GM12875 (cell line): ENCODE measurements at regions not wholly inside any gene's neighbourhood (a gene's known extent, or its start where the extent isn't known, plus 50 kb on each side); places are given as distances from the start of the nearest gene placed in this dataset.
"Not testable (repeated sequence)": the region's sequence is repeated elsewhere in the genome, so short reads cannot be mapped to it uniquely, and the experiment has no call there.

Source experiments
- H3K4me3 ChIP-seq: one replicate; pipeline ENCODE4 v1.5.1; 2011; ENCODE audit warnings: low read depth, low read length, control low read depth
- TF ChIP-seq, protein P1 (sequence below): IDR thresholded peaks from 2 replicates; pipeline ENCODE4 v1.5.1; 2011; ENCODE audit warnings: low read depth, mild to moderate bottlenecking, control low read depth, inconsistent platforms, low read length, moderate library complexity, borderline replicate concordance; ENCODE audit not compliant: insufficient read depth

DNA sequence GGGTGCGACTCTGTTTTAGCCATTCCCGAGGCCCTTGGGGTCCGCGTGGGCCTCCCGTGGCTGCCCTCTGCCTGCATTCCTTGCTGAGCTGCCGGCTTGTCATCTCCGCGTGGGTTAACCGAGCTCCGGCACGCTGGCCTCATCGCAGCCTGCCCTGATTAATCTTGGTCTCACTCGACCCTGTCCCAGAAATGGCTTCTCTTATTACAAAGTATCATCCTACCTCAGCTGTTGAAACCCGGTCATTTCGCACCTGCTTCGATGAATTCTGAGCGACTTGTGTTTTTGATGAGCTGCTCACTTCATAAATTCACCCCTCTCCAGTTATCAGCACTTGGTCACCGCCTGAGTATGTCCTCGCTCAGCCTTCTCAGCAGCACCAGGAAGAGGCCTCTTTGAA, 123.5 kb upstream of the EGFLAM start:
- H3K4me3 ChIP-seq, result no peak overlapping the region

DNA sequence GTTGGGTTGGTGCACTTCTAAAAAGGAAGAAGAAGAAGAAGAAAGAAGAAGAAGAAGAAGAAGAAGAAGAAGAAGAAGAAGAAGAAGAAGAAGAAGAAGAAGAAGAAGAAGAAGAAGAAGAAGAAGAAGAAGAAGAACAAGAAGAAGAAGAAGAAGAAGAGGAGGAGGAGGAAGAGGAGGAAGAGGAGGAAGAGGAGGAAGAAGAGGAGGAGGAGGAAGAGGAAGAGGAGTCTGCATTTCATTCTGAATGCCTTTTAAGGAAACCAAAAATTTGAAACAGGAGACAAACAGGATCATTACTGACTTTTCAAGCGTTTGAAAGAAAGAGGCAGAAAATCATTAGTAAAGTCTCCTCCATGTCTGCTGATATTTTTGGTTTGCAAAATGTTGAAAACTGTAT, 124.1 kb upstream of the EGFLAM start:
- not testable (repeated sequence) for H3K4me3 ChIP-seq

More for the DNA sequence above, 123.5 kb upstream of the EGFLAM start:
- TF ChIP-seq, protein P1, sequence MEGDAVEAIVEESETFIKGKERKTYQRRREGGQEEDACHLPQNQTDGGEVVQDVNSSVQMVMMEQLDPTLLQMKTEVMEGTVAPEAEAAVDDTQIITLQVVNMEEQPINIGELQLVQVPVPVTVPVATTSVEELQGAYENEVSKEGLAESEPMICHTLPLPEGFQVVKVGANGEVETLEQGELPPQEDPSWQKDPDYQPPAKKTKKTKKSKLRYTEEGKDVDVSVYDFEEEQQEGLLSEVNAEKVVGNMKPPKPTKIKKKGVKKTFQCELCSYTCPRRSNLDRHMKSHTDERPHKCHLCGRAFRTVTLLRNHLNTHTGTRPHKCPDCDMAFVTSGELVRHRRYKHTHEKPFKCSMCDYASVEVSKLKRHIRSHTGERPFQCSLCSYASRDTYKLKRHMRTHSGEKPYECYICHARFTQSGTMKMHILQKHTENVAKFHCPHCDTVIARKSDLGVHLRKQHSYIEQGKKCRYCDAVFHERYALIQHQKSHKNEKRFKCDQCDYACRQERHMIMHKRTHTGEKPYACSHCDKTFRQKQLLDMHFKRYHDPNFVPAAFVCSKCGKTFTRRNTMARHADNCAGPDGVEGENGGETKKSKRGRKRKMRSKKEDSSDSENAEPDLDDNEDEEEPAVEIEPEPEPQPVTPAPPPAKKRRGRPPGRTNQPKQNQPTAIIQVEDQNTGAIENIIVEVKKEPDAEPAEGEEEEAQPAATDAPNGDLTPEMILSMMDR, result no peak

DNA sequence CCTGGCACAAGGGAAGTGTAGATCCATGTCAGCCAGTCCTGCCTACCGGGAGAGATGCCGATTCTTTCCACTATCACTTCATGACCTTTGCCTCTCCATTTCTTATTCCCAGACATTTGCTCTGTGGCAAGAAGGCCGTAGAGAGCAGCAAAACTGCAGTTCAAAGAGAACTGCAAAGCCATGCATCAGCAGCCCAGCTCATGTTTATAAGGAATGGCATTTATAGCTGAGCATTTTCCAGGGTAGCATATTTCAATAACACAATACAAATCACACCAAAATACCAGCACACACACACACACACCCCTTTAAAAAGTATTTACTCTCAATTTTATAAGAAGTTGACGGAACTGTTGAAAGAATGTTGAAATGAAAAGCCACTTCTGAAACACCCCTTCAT, 126.7 kb upstream of the EGFLAM start:
- TF ChIP-seq, protein P1, result no peak
- no peak overlapping the region for H3K4me3 ChIP-seq

DNA sequence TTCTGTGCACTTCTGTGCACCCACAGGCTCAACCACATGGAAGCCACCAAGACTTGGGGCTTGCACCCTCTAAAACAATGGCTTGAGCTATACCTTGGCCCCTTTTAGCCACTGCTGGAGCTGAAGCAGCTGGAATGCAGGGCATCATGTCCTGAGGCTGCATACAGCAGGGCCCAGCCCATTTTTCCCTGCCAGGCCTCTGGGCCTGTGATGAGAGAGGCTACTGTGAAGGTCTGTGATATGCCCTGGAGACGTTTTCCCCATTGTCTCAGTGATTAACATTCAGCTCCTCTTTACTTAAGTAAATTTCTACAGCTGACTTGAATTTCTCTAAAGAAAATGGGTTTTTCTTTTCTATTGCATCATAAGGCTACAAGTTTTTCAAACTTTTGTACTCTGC, 134.0 kb upstream of the EGFLAM start:
- H3K4me3 ChIP-seq, result no peak overlapping the region
- TF ChIP-seq, protein P1, result no peak

DNA sequence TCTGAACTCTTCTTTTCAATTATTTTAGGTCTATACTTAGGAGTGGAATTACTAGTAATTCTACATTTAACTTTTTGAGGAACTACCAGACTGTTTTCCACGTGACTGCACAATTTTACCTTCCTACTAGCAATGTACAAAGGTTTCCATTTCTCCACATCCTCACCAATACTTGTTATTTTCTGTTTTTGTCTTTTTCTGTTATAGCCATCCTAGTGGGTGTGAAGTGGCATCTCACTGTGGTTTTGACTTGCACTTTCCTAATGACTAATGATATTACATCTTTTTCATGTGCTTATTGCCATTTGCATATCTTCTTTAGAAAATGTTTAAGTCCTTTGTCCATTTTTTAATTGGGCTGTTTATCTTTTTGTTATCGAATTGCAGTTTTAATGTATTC, 136.9 kb upstream of the EGFLAM start:
- no peak overlapping the region for H3K4me3 ChIP-seq
- TF ChIP-seq, protein P1, result no peak

DNA sequence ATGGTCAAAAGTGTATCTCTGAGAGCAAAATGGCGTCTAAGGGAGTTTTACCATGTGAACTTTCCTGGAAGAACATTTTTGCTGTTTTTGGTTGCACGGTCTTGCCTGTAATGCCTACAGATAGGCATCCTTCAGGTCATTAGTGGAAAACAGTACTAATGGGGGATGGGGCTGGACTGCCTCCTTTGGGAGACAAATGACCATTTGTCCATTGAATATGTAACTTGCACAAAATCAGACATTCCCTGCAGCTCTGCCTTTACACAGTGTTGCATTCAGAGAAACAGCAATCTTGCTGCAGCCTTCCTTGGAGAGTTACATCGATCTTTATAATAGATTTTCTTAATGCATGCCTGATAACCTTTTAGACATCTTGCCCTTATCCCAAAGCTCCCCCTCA, 138.5 kb upstream of the EGFLAM start:
- no peak overlapping the region for H3K4me3 ChIP-seq
- TF ChIP-seq, protein P1, result no peak

DNA sequence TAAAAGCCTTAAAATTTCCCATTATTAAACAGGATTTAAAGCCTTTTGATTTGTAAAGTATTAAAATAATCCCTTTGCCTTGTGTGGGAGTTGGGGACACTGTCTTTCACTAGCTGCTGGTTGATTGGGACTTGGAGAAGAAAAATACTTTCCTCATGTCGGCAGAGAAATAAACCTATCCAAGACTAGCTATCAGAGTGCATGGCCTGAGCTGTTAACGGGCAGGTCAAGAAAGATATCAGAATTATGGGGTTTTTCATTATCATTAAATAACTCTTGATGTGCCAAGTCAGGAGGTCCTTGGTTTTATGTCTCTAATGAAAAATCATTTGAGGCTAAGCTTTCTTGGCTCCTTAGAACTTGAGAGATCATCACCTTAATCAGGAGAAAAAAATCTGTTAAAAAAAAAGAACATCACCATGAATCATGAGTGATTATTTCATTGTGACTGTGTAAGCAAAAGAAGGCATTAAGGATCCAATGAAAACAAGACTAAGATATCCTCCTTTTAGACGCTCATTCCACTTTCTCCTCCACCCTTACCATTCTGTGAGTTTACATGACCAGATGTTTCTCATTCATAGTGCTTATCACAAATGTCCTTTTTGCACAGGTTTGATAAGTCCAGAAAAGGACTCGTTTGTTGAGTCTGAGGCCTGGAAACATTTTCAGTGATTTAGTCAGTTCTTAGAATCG, 140.4 kb upstream of the EGFLAM start:
- no peak overlapping the region for H3K4me3 ChIP-seq
- TF ChIP-seq, protein P1, result no peak

DNA sequence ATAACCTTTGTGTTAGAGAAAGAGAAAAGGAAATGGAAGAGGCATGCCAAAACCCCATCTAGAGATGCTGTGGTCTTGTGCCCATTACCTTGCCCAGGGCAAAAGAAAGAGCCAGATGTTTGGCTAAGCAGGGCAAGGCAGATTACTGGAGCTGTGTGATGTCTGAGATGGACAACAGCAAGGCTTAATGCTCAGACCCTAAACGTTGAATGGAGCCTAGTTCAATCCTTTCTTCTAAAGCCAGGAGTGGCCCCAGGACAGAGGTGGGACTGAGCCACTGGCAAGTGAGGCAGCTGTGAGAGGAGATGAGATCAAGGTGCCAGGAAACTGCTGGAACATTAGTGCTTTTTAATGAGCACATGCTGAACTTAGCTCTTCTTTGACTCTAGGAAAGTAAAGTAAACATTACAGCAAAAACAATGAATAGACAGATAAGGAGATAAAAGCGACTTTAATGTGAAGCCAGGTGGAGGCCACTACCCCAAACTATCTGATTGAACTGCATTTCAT, 143.0 kb upstream of the EGFLAM start:
- TF ChIP-seq, protein P1, result no peak
- H3K4me3 ChIP-seq, result no peak overlapping the region
